Vagina (tissue), 2 donors: ENCODE measurements at regions not wholly inside any gene's neighbourhood (a gene's known extent, or its start where the extent isn't known, plus 50 kb on each side); places are given as distances from the start of the nearest gene placed in this dataset.

ENCODE experiments used
- CTCF ChIP-seq, 3 experiments: fragments of 450-650 bp in 2 of 3; fragments of 200-600 bp in 1 of 3; sonication (generic) in 1 of 3; IDR thresholded peaks; one replicate each; pipeline ENCODE4 v1.5.1; 2017 to 2019; ENCODE audit warnings: antibody characterized with exemption in 3 of 3, mild to moderate bottlenecking in 2 of 3, moderate library complexity in 2 of 3
- POLR2A ChIP-seq, 2 donors: fragments of 450-650 bp; IDR thresholded peaks; one replicate each; pipeline ENCODE4 v1.6.1; 2017; ENCODE audit warnings: antibody characterized with exemption in 2 of 2, mild to moderate bottlenecking in 2 of 2, moderate library complexity in 2 of 2

- TF ChIP-seq POLR2A (IDR thresholded peaks at IDR 0.05) (no peak), CTCF (IDR thresholded peaks at IDR 0.05) (no peak)
These were observed 62.8 kb upstream of the EIF5 start for GRCh38 chr14:103271189-103271588.
